ENCODE measurements at regions not wholly inside any gene's neighbourhood (a gene's known extent, or its start where the extent isn't known, plus 50 kb on each side); places are given as distances from the start of the nearest gene placed in this dataset.
"Not testable (repeated sequence)": the region's sequence is repeated elsewhere in the genome, so short reads cannot be mapped to it uniquely, and the experiment has no call there.

DNA sequence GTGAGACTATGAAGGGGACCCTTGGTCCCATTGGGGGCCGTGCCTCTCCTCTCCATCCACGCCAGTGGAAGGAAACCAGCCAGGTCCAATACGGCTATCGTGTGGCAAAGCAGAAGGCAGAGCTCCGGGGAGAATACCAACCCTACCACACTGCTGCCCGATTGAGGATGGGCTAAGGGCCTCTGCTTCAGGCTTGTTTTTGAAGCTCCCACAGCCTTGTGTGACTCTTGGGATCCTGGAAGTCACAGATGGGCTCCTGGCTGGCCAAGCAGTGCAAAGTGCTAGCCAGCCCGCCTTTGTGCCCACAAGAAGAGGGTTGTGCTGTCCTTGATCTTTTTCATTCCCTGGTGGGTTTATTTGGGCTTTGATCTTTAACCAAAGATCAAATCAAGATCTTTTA is 70.6 kb upstream of the ID2 start:
- intact Hi-C loops (cut with micrococcal nuclease) = no loop called here
- Mint-ChIP-seq H3K36me3 (ENCODE audit: low read depth) (no peaks in the 10 kb centered on the region), H3K27me3 (peaks cover 3% of the 10 kb centered on the region), H3K9me3 (no peaks in the 10 kb centered on the region), H3K4me1 (ENCODE audit: low read depth) (peaks cover 26% of the 10 kb centered on the region), H3K4me3 (no peak overlapping the region), H3K27ac (no peak overlapping the region)
- ATAC-seq (no peak), DNase-seq (no peak)
- ChIA-PET CTCF (no interaction called here), POLR2A (no interaction called here)
- TF ChIP-seq, protein P1, sequence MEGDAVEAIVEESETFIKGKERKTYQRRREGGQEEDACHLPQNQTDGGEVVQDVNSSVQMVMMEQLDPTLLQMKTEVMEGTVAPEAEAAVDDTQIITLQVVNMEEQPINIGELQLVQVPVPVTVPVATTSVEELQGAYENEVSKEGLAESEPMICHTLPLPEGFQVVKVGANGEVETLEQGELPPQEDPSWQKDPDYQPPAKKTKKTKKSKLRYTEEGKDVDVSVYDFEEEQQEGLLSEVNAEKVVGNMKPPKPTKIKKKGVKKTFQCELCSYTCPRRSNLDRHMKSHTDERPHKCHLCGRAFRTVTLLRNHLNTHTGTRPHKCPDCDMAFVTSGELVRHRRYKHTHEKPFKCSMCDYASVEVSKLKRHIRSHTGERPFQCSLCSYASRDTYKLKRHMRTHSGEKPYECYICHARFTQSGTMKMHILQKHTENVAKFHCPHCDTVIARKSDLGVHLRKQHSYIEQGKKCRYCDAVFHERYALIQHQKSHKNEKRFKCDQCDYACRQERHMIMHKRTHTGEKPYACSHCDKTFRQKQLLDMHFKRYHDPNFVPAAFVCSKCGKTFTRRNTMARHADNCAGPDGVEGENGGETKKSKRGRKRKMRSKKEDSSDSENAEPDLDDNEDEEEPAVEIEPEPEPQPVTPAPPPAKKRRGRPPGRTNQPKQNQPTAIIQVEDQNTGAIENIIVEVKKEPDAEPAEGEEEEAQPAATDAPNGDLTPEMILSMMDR (IDR thresholded peaks at IDR 0.05) = no peak

DNA sequence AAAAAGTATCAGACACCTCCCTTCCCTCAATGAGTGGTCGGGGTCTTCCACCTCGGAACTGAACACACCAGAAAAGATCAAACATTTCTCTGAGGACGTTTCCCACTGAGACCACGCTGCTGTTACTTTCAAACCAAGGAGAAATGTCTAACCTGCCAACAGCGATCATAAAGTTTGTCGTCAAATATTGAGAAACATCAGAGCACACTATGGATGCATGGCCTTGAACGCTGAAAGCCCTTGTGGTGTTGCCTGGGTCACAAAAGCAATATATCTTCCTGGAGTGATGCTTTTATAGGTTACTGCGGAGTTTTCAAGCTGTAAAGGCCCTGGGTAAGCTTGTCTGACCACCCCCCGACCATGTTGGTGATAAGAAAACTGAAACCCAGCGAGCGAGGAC is 70.2 kb upstream of the ID2 start:
- TF ChIP-seq, protein P1 (IDR thresholded peaks at IDR 0.05) = no peak
- ATAC-seq = no peak

DNA sequence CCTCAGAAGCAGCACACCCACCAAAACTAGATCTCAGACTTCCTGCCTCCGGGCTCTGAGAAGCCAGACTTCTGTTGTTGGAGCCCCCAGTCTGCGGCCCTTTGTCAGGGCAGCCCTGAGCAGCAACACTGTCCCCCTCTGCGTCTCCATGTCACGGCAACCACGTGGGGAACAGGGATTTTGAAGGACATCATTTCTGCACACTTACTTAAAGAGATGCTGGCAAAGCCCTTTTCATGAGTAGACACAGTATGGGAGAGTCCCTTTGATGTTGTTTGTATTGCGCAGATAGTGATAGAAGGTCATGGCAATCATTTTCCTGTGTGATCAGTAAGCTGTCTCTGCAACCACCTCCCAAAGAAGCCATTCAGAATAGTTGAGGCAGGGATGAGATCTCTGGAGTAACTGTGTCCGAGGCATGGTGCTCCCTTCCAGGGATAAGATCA is 69.1 kb upstream of the ID2 start:
- Mint-ChIP-seq H3K36me3 (ENCODE audit: low read depth) (no peaks in the 10 kb centered on the region), H3K4me1 (ENCODE audit: low read depth) (peaks cover 19% of the 10 kb centered on the region), H3K27ac (no peak overlapping the region), H3K27me3 (peaks cover 3% of the 10 kb centered on the region), H3K9me3 (no peaks in the 10 kb centered on the region), H3K4me3 (no peak overlapping the region)
- ATAC-seq (peak; percentile 22), DNase-seq (no peak)
- ChIA-PET CTCF (no interaction called here), POLR2A (interaction anchor here (1.3 kb wide), 1 partner anchor 69 kb away, joined by 4 read pairs; the partner anchor contains the start of gene ID2)
- TF ChIP-seq, protein P1 (IDR thresholded peaks at IDR 0.05) = no peak
- intact Hi-C loops (cut with micrococcal nuclease) = no loop called here

More for the DNA sequence above, 70.2 kb upstream of the ID2 start:
- peaks cover 3% of the 10 kb centered on the region for H3K27me3 Mint-ChIP-seq
- H3K4me3 Mint-ChIP-seq = no peak overlapping the region
- H3K9me3 Mint-ChIP-seq = no peaks in the 10 kb centered on the region
- peaks cover 22% of the 10 kb centered on the region for H3K4me1 Mint-ChIP-seq (ENCODE audit: low read depth)
- intact Hi-C loops (cut with micrococcal nuclease) = no loop called here
- H3K27ac Mint-ChIP-seq = no peak overlapping the region
- POLR2A ChIA-PET = interaction anchor here (1.3 kb wide), 1 partner anchor 70 kb away, joined by 4 read pairs; the partner anchor contains the start of gene ID2
- H3K36me3 Mint-ChIP-seq (ENCODE audit: low read depth) = no peaks in the 10 kb centered on the region
- CTCF ChIA-PET = no interaction called here
- no peak for DNase-seq

DNA sequence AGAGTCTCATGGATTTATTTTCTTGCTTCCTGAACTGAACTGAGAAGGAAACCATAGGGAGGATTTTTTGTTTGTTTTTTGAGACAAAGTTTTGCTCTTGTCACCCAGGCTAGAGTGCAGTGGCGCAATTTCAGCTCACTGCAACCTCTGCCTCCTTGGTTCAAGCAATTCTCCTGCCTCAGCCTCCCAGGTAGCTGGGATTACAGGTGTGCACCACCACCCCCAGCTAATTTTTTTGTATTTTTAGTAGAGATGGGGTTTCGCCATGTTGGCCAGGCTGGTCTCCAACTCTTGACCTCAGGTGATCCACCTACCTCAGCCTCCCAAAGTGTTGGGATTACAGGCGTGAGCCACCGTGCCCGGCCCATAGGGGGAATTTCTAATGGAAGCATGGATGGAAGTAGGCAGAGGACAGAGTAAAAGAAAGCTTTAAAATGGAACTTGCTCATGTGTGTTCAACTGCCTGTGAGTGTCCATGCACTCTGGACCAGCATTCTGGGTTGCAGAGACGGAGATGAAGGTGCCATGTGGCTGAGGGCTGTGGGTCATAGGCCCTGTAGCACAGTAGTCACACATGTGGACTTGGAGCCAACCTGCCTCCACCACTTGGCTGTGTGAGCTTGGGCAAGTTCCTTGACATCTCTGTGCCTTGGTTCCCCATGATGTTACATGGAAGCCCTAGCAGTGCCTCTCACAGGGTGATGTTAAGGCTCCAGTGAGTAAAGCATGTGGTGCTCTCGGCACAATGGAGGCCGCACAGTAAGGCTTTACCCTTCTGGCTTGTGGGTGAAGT is 68.5 kb upstream of the ID2 start:
- ATAC-seq; intact Hi-C loops (cut with micrococcal nuclease); H3K27ac Mint-ChIP-seq; H3K36me3 Mint-ChIP-seq (ENCODE audit: low read depth); CTCF ChIA-PET; H3K27me3 Mint-ChIP-seq; DNase-seq; H3K4me3 Mint-ChIP-seq; H3K9me3 Mint-ChIP-seq: not testable (repeated sequence)
- H3K4me1 Mint-ChIP-seq (ENCODE audit: low read depth) = peaks cover 13% of the 10 kb centered on the region
- POLR2A ChIA-PET = interaction anchor here (0.5 to 1.3 kb wide), 2 partner anchors 53 to 69 kb away, joined by 3 to 4 read pairs; partner anchors contain the start of gene ID2

- Mint-ChIP-seq H3K27me3 (peaks cover 2% of the 10 kb centered on the region), H3K4me3 (no peak overlapping the region), H3K4me1 (ENCODE audit: low read depth) (peaks cover 4% of the 10 kb centered on the region), H3K27ac (no peak overlapping the region), H3K36me3 (ENCODE audit: low read depth) (no peaks in the 10 kb centered on the region), H3K9me3 (no peaks in the 10 kb centered on the region)
- ChIA-PET CTCF (no interaction called here), POLR2A (no interaction called here)
- DNase-seq = no peak
- TF ChIP-seq, protein P1 (IDR thresholded peaks at IDR 0.05) = no peak
- intact Hi-C loops (cut with micrococcal nuclease) = no loop called here
- ATAC-seq = no peak
These were observed 67.2 kb upstream of the ID2 start for GRCh38 chr2:8614646-8615045.
